GM20000 (cell line): ENCODE measurements at regions not wholly inside any gene's neighbourhood (a gene's known extent, or its start where the extent isn't known, plus 50 kb on each side); places are given as distances from the start of the nearest gene placed in this dataset.

Experiments used
- DNase-seq: peaks from one replicate; pipeline ENCODE4 v3.0.0; 2012; ENCODE audit warnings: low spot score
- CTCF ChIP-seq: IDR thresholded peaks from 2 replicates; pipeline ENCODE4 v1.5.1; 2012; ENCODE audit warnings: mild to moderate bottlenecking, control low read depth; ENCODE audit errors: extremely low read depth, missing control alignments

- DNase-seq: peak; percentile 65
- no peak for TF ChIP-seq CTCF
Measured at GRCh38 chr2:207311316-207312005, 145.7 kb upstream of the KLF7 start.

GRCh38 chr2:207312006-207312356 is 146.2 kb upstream of the KLF7 start:
- DNase-seq: no peak
- TF ChIP-seq CTCF: no peak

DNA sequence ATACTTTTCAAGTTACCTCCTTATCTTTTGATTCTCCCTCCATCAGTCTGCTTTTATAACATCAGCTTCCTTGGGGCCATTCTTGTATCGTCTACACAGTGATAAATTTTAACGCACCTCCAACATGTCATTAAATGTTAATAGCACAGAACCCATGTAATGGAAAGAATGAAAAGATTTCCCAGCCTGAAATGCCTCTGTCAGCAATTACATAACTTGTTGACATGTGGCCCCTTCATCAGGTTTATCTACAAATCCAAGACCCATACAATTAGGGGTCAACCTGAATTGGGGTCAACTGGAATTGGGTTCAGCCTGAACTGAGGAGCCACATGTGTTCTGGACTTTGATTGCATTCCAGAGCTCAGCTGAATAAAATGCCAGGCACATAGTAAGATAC is 148.2 kb upstream of the KLF7 start:
- TF ChIP-seq CTCF: no peak
- no peak for DNase-seq

DNA sequence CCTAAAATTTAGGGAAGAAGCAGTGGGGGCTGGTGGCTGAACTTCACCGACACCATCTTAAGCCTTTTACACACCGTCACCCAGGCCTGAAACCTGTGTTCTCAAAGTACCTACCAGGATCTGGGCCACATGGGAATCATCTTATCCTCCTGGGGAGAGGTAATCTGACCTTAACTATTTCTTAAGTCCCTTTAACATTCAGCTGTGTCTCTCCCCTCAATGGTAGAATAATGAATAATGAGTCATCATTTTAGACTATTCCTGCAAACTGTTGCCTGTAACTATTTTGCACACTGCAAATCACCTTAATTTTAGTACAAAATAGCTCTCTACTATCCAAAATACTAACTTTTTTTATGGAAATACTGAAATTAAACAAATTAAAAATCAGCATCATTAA is 149.4 kb upstream of the KLF7 start:
- no peak for DNase-seq

DNA sequence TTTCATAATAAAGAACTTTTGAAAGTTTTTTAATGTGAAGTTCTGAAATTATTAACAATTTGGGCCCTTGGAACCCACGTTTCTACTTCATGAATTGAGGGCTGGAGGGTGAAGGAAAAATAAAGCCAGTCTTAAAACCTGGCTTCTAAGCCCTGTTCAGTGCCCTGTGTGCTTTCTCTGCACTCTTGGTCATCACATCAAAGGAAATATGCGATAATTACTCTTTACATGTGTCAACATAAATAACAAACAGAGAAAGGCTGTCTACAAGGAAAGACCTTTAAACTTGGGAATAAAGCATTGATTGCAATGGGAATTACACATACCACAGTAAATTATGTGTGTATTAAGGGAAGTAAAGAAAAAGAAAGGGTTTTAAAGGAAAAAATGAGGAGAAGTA is 150.7 kb upstream of the KLF7 start:
- DNase-seq: no peak
- TF ChIP-seq CTCF: no peak

More for the DNA sequence above, 149.4 kb upstream of the KLF7 start:
- TF ChIP-seq CTCF: no peak

GRCh38 chr2:207316906-207317305 is 151.2 kb upstream of the KLF7 start:
- DNase-seq: no peak
- no peak for TF ChIP-seq CTCF

DNA sequence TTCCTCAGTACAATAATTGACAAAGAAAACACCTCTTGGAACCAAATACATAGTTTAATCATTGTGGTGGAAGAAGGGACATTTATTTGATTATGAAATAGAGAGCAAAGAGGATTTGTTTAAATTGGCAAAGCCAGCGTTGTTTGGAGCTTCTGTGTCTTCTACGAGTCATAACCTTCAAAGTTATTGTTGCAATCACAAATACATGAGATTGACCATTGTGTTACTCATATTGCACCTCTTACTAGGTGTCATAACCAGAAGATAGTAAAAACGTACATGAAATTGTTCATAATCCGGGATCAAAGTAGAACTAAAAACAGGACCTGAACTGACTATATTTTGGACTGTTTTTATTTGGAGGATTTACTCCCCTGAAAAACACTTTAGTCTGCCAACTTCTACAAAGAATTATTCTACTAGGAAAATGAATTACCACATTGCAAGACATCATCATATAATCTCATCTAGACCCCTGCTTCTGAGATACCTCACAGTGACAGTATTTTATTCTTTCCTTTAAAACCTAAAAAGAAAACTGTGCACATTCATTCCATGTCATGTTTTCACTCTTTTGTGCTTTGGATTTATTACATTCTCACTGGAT is 151.7 kb upstream of the KLF7 start:
- no peak for TF ChIP-seq CTCF
- DNase-seq: no peak
